ENCODE measurements at regions not wholly inside any gene's neighbourhood (a gene's known extent, or its start where the extent isn't known, plus 50 kb on each side); places are given as distances from the start of the nearest gene placed in this dataset.

DNA sequence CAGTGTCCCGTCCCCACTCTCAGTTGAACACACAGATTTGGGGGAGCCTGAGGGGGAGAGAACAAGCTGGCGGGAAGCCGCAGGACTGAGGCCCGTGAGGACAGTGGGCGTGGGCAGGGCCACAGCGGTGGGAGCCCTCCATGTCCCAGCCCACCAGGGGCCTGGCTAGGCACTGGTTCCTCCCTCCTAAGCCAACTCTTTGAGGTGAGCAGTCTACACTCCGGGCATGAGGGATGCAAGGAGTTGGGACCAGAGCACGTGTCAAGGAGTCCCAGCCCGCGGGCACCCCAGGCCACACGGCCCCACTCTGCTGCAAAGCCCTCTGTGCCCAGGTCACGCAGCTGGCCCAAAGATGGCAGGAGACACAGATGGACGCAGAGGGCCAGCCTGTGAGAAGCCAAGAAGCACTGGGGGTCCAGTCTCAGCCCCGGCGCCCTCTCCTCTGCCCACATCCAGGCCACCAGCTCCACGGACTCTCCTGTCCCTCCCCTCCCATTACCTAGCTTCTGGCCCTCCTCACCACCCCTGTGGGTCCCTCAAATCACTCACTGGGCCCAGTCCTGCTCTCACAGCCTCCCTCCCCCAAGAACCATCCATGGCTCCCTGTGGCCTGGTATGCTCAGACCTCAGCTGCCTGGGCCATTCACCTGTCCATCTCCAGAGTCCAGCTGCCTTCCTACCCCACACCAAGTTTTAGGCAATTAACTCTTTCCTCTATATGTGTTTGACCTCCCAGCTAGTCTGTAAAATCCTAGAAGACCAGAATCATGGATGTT lies 206.5 kb downstream of the RBFOX3 start:
- no peak for DNase-seq (ENCODE audit: low read depth)
- no peak overlapping the region for H3K4me3 ChIP-seq (ENCODE audit: low read length)
- TF ChIP-seq, protein P1, sequence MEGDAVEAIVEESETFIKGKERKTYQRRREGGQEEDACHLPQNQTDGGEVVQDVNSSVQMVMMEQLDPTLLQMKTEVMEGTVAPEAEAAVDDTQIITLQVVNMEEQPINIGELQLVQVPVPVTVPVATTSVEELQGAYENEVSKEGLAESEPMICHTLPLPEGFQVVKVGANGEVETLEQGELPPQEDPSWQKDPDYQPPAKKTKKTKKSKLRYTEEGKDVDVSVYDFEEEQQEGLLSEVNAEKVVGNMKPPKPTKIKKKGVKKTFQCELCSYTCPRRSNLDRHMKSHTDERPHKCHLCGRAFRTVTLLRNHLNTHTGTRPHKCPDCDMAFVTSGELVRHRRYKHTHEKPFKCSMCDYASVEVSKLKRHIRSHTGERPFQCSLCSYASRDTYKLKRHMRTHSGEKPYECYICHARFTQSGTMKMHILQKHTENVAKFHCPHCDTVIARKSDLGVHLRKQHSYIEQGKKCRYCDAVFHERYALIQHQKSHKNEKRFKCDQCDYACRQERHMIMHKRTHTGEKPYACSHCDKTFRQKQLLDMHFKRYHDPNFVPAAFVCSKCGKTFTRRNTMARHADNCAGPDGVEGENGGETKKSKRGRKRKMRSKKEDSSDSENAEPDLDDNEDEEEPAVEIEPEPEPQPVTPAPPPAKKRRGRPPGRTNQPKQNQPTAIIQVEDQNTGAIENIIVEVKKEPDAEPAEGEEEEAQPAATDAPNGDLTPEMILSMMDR (conservative IDR thresholded peaks at IDR 0.05; ENCODE audit: low read depth, low read length), result no peak

DNA sequence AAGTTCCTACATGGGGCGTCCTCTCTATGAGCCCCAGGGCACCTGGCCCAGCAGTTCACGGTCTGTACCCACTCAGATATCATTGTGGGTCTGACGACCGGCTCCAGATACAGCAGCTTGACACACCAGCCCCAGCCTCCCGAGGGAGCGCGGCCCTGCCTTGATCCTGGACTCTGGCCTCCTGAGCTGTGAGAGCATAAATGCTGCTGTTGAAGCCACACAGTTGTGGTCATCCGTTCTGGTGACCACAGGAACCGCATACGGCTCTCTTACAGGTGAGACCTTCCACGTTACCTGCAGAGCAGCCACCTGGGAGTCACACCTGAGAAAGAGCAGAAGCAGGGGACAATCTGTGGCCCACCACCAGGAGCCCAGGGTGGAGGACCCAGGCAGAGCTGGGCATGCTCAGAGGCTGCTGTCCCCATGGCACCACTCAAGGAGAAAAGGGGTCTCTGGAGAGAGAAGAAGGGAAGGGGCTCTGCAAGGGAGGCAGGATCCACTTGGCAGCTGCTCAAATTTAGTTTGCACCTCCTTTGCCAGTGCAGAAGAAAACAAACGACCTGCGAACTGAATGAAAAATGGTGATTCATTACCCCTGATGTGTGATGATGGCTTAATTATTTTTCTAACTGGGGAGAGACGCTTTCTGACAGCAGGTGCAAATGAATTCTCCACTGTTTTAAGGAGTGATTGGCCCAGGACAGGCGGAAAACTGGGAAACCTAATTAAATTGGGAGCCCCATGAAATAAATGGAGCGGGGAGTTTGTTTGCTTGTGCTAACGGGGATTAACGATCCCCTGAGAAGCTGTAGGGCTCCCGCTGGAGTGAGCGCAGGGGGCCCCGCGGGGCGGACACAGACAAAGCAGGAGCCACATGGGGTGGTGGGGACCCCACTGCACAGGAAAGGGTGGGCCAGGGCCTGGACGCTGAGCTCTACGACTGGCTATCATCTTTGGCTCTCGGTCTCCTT lies 208.9 kb downstream of the RBFOX3 start:
- TF ChIP-seq, protein P1 (conservative IDR thresholded peaks at IDR 0.05; ENCODE audit: low read depth, low read length), result no peak
- no peak for DNase-seq (ENCODE audit: low read depth)

DNA sequence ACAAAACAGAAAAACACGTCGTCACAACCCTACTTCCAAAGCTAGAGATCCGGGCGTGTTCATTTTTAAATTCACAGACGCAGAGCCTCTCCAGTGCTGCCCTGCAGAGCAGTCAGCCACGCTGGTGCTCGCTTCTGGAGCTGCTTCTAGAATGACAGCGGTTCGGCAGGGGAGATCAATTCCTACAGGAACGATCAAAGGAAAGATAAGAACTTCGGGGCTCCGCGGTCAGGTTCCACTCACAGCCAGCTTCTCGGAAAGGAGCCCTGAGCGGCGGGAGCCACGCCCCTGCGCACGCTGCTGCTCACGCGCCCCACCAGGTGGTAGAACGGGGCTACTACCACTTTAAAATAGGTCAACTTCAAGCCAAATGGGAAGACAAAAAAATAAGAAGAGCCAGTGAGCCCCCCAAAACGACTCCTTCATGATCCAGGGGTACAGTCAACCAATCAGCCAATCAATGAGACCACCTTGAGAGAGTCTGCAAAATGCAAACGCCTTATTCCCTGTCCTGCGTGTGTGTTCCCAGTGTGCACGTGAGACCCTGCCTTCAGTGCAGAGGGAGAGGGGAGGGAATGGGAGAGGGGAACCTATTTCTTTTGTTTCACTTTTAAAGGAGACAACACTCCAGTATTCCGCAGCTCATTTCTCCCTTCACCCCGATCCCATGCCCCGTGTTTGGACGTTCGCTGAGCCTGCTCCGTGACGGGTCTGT lies 209.7 kb downstream of the RBFOX3 start:
- DNase-seq (ENCODE audit: low read depth), result no peak
- TF ChIP-seq, protein P1 (conservative IDR thresholded peaks at IDR 0.05; ENCODE audit: low read depth, low read length), result peak; percentile 96
- H3K4me3 ChIP-seq (ENCODE audit: low read length), result no peak overlapping the region

More for the DNA sequence above, 208.9 kb downstream of the RBFOX3 start:
- H3K4me3 ChIP-seq (ENCODE audit: low read length), result no peak overlapping the region

DNA sequence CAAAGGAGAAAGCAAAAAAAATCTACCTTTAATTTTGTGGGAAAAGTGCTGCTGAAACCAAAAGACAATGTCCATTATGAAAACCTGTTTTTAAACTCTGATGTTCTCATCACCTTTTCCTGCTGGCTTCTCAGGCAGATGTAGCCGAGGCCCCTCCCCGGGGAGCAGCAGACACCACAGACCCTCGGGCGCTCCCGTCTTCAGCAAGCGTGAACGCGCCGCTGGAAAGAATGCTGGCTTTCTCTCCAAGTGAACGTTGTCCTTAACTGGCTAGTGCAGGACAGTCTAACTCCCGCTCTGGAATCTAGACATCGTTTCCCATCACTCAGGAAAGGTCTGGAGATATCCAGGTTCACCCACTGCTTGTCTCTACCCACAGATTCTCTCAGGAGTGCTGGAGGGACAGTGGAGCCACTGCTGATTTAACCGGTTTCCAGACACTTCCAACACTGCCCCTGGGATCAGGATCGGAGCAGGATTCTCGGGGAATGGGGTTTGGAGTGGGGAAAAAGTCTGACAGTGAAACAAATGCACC lies 211.2 kb downstream of the RBFOX3 start:
- TF ChIP-seq, protein P1 (conservative IDR thresholded peaks at IDR 0.05; ENCODE audit: low read depth, low read length), result no peak
- DNase-seq (ENCODE audit: low read depth), result no peak
- H3K4me3 ChIP-seq (ENCODE audit: low read length), result no peak overlapping the region

GRCh38 chr17:79398441-79398840 lies 212.4 kb downstream of the RBFOX3 start:
- TF ChIP-seq, protein P1 (conservative IDR thresholded peaks at IDR 0.05; ENCODE audit: low read depth, low read length), result no peak
- no peak for DNase-seq (ENCODE audit: low read depth)

DNA sequence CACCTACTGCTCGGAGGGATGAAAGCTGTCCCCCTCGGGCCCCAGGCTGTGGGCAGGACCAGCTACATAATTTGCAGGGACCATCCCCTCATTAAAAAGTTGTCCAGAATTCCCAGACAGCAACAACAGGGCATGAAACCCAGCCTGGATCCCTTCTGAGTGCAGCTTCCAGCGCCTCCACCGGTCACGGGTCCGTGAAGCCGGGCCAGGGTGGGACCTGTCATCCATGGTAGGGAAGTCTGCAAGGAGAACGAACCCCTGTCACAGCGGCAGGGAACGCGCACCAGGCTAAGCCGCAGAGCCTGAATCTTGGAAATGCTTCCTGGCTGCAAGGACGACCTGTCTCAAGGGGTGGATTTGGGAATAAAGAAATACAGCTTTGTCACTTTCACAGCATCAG lies 214.2 kb downstream of the RBFOX3 start:
- DNase-seq (ENCODE audit: low read depth), result no peak
- H3K4me3 ChIP-seq (ENCODE audit: low read length), result no peak overlapping the region
- TF ChIP-seq, protein P1 (conservative IDR thresholded peaks at IDR 0.05; ENCODE audit: low read depth, low read length), result no peak

More at GRCh38 chr17:79398441-79398840, 212.4 kb downstream of the RBFOX3 start:
- H3K4me3 ChIP-seq (ENCODE audit: low read length), result no peak overlapping the region

All from retinal pigment epithelial cell (primary cell).